ENCODE measurements at regions not wholly inside any gene's neighbourhood (a gene's known extent, or its start where the extent isn't known, plus 50 kb on each side); places are given as distances from the start of the nearest gene placed in this dataset.
"Not testable (repeated sequence)": the region's sequence is repeated elsewhere in the genome, so short reads cannot be mapped to it uniquely, and the experiment has no call there.

DNA sequence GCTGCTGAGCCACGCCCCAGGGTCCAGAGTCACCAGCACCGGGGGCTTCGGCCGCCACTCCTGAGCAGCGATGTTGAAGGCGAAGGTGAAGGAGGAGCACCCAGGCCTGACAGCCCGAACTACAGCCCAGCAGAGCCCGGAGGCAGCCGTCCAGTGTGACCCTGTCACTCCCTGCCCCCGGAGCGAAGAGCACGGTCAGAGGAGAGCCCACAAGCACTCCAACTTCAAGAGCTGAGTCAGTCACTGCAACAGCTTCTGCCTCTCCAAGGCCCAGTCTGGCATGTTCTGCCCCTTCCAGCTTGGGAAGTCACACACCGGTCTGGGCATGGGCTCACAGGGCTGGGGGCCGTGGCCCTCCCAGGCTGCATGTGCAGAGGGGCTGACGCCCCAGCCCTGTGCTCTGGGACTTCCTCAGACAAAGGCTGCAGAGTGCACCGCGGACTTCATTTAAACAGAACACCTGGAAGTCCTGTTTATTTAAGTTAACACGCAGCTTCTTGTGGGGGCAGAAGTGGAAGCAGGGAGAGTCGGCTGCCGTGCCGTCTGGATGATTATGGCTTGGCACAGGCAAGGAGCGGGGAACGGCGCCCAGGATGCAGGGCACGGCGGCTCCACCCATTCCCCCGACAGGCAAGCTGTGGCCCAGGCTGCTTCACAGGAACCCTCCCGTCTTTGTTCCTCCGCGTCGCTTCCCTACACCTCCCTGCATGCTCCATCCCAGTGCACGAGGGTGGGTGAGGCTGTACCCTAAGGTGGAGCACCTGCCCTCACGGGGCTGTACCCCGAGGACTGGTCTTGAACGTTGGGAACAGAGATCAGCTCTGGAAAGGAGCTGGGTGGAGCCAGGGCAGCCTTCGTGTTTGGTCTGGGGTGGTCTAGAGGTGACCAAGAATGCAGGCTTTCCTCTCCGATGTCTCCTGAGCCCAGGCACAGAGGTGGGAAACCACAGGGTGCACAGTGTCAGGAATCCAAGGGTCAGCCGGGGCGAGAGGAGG, 68.9 kb upstream of the METRNL start:
- TF ChIP-seq, protein P1, sequence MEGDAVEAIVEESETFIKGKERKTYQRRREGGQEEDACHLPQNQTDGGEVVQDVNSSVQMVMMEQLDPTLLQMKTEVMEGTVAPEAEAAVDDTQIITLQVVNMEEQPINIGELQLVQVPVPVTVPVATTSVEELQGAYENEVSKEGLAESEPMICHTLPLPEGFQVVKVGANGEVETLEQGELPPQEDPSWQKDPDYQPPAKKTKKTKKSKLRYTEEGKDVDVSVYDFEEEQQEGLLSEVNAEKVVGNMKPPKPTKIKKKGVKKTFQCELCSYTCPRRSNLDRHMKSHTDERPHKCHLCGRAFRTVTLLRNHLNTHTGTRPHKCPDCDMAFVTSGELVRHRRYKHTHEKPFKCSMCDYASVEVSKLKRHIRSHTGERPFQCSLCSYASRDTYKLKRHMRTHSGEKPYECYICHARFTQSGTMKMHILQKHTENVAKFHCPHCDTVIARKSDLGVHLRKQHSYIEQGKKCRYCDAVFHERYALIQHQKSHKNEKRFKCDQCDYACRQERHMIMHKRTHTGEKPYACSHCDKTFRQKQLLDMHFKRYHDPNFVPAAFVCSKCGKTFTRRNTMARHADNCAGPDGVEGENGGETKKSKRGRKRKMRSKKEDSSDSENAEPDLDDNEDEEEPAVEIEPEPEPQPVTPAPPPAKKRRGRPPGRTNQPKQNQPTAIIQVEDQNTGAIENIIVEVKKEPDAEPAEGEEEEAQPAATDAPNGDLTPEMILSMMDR (optimal IDR thresholded peaks at IDR 0.05 in 1 of 3, IDR thresholded peaks at IDR 0.05 in 1 of 3, conservative IDR thresholded peaks at IDR 0.05 in 1 of 3; ENCODE audit: extremely low read depth in 1 of 3, insufficient read depth in 2 of 3, low read length in 3 of 3), result no peak
- peak; percentile 65 for TF ChIP-seq EZH2 (IDR thresholded peaks at IDR 0.05; ENCODE audit: low read length)
- Histone ChIP-seq H3K9me1 (ENCODE audit: control insufficient read depth, extremely low read depth, insufficient read depth, low read length) (no peaks in the 10 kb centered on the region), H3K27ac (ENCODE audit: control insufficient read depth, insufficient read depth, low read length) (no peak overlapping the region), H2AFZ (ENCODE audit: control insufficient read depth, low read length) (no peak overlapping the region), H3K27me3 (ENCODE audit: control insufficient read depth, extremely low read depth, insufficient read depth, low read length) (peaks cover 46% of the 10 kb centered on the region), H3K4me1 (ENCODE audit: control insufficient read depth, extremely low read depth, insufficient read depth, low read length) (peaks cover 8% of the 10 kb centered on the region), H3K4me2 (ENCODE audit: control insufficient read depth, extremely low read depth, insufficient read depth, low read depth, low read length) (no peak overlapping the region), H3K9ac (ENCODE audit: control insufficient read depth, extremely low read depth, insufficient read depth, low read length) (no peak overlapping the region), H3K36me3 (ENCODE audit: control insufficient read depth in 2 of 2, extremely low read depth in 1 of 2, insufficient read depth in 2 of 2, low read length in 2 of 2) (no peaks in the 10 kb centered on the region), H4K20me1 (ENCODE audit: control insufficient read depth, extremely low read depth, insufficient read depth, low read length) (peaks cover 2% of the 10 kb centered on the region), H3K9me3 (ENCODE audit: control insufficient read depth, low read depth, low read length) (no peaks in the 10 kb centered on the region), H3K79me2 (ENCODE audit: control insufficient read depth, insufficient read depth, low read length) (no peaks in the 10 kb centered on the region), H3K4me3 (ENCODE audit: control insufficient read depth in 2 of 3, extremely low read depth in 1 of 3, insufficient read depth in 2 of 3, low read depth in 1 of 3, low read length in 3 of 3) (no peak overlapping the region)
- DNase-seq (ENCODE audit: low read depth, low spot score), result no peak
- FAIRE-seq, result no peak
- dilution Hi-C loops (cut with MboI; ENCODE audit: extremely low pct_ligation_motif_present, low sequenced_read_pairs), result no loop called here

GRCh38 chr17:83011676-83012075, 67.7 kb upstream of the METRNL start:
- H3K79me2 ChIP-seq (ENCODE audit: control insufficient read depth, insufficient read depth, low read length); FAIRE-seq: not testable (repeated sequence)

More at GRCh38 chr17:83011676-83012075, 67.7 kb upstream of the METRNL start:
- H3K4me3 ChIP-seq (ENCODE audit: control insufficient read depth in 2 of 3, extremely low read depth in 1 of 3, insufficient read depth in 2 of 3, low read depth in 1 of 3, low read length in 3 of 3); H4K20me1 ChIP-seq (ENCODE audit: control insufficient read depth, extremely low read depth, insufficient read depth, low read length); H2AFZ ChIP-seq (ENCODE audit: control insufficient read depth, low read length); H3K4me1 ChIP-seq (ENCODE audit: control insufficient read depth, extremely low read depth, insufficient read depth, low read length); H3K27ac ChIP-seq (ENCODE audit: control insufficient read depth, insufficient read depth, low read length); dilution Hi-C loops (cut with MboI; ENCODE audit: extremely low pct_ligation_motif_present, low sequenced_read_pairs); H3K36me3 ChIP-seq (ENCODE audit: control insufficient read depth in 2 of 2, extremely low read depth in 1 of 2, insufficient read depth in 2 of 2, low read length in 2 of 2); DNase-seq (ENCODE audit: low read depth, low spot score); H3K9me1 ChIP-seq (ENCODE audit: control insufficient read depth, extremely low read depth, insufficient read depth, low read length); H3K9me3 ChIP-seq (ENCODE audit: control insufficient read depth, low read depth, low read length); H3K9ac ChIP-seq (ENCODE audit: control insufficient read depth, extremely low read depth, insufficient read depth, low read length): not testable (repeated sequence)
- Histone ChIP-seq H3K27me3 (ENCODE audit: control insufficient read depth, extremely low read depth, insufficient read depth, low read length) (peaks cover 46% of the 10 kb centered on the region), H3K4me2 (ENCODE audit: control insufficient read depth, extremely low read depth, insufficient read depth, low read depth, low read length) (peak overlapping the region; percentile 1)
